NCI-H2227 (cell line): ENCODE measurements at regions not wholly inside any gene's neighbourhood (a gene's known extent, or its start where the extent isn't known, plus 50 kb on each side); places are given as distances from the start of the nearest gene placed in this dataset.

ENCODE experiments used
- DNase-seq: peaks from one replicate; lab custom pipeline; 2025; ENCODE audit not compliant: unreplicated experiment; lab: John Stamatoyannopoulos, UW

GRCh38 chr9:26574898-26575440 lies 317.6 kb downstream of the CAAP1 start:
- no peak for DNase-seq

DNA sequence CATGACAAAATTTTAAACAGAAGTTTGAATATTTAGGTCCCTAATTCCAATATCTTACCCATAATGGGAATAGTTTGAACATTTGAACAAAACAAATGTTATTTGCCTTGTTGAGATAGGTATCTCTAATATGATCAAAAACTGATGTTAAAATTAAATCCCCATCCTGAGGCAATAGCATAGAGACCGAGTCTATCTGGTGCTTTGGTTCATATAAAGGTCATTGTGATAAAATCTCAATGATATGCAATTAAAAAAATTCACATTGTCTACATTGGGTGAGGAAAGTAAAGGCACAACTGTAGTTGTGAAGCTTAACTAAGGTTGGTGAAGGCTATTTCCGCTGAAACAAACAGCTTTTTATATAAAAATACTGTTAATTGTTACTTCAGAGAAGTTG lies 318.3 kb downstream of the CAAP1 start:
- no peak for DNase-seq

GRCh38 chr9:26567976-26568375 lies 324.6 kb downstream of the CAAP1 start:
- no peak for DNase-seq

GRCh38 chr9:26566141-26566540 lies 326.5 kb downstream of the CAAP1 start:
- DNase-seq, result no peak

- no peak for DNase-seq
Observed at GRCh38 chr9:26565118-26565517, 327.5 kb downstream of the CAAP1 start.

GRCh38 chr9:26562338-26562737 lies 330.3 kb downstream of the CAAP1 start:
- no peak for DNase-seq

DNA sequence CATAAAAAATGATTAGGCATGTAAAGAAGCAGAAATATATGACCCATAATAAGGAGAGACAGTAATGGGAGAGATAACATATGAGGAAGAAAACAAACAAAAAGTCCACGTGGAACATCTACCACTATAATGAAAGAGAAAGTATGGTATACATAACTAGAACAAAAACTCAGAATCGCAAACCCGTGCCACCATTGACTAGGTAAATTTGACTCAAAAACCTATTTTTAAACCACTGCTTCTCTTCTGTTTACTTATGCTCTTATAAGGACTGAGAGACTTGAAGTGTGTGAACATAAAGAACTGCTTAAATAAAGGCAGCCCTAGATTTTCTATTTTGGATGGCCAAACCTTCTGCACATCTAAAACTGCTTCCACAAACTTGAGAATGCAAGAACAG lies 330.7 kb downstream of the CAAP1 start:
- DNase-seq, result no peak

DNA sequence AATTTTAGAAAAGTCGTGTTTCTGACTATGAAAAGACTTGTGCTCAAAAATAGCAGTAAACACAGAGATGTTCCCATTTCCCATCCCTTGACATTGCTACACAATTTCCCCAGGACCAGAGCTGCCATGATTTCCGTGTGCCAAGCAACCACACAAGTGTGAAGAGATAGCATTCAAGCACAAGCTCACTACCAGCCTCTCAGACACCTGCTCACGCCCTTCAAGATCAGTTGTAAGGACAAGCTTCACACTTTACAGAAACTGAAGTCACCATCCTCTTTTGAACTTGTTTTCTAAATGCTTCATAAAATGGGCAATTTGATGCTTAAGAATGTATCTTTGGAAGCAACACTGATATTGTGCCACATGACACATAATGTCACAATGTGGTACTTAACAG lies 333.1 kb downstream of the CAAP1 start:
- no peak for DNase-seq

DNA sequence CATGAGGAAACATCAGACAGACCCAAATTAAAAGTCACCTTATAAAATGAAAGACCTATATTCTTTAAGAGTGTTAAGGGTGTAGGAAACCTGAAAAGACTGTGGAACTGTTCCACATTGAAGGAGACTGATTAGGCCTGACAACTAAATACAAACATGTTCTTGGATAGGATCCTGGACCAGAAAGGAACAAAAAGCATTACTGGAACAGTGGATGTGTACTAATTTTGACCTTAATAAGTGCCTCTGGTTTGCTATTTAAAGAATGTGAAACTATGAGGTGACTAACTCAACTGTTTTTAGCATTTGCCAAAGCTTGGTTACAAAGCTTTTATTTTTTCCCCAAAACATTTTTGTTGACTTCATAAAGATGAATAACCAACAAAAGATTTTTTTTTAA lies 340.6 kb downstream of the CAAP1 start:
- DNase-seq, result no peak

- DNase-seq, result no peak
Observed at GRCh38 chr9:26551451-26551850, 341.2 kb downstream of the CAAP1 start.

- DNase-seq, result no peak
Observed at GRCh38 chr9:26548781-26549290, 343.8 kb downstream of the CAAP1 start.

DNA sequence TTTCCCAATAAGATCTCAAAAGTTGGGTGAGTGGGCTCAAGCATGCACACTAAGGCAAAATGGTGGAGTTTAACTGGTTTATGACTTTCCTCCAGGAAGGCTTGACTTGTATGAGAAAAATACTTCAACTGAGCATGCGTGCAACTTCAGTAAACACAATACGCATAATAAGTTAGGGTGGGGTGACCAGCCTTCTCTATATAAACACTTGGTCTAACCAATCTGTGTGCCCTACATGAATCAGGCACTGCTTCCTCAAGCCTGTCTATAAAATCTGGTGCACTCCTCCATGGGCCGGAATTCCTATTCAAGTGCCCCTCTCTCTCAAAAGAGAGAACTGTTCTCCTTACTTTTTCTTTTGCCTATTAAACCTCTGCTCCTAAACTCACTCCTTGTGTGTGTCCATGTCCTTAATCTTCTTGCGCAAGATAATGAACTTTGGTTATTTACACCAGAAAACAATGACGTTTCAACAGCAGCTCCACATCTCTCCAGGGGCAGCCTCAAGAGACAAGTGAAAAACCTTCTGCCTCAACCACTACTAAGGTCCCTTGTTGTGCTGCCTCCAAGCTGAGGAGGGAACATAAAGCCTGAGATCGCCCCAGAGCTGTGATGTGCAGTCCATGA lies 352.6 kb downstream of the CAAP1 start:
- no peak for DNase-seq

DNA sequence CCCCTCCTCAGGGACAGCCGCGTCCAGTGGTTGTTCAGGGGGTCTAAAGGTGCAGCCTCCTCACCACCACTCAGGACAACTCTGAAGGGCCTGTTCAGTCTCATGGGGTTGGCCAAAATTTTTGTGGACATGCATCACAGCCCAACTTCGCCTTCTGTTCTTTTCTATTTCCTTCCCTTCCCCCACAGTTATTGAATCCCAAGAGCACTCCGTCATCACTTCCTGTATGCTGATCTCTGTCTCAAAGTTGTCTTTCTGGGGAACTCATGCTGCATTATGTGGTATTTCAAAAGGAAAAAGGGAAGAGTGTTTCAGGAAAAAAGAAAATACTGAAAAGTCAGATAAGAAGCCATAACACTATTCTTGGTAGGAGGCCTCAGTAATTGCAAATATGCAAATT lies 355.4 kb downstream of the CAAP1 start:
- no peak for DNase-seq

- no peak for DNase-seq
Observed at GRCh38 chr9:26535151-26535550, 357.5 kb downstream of the CAAP1 start.

GRCh38 chr9:26530841-26531240 lies 361.8 kb downstream of the CAAP1 start:
- DNase-seq, result no peak

GRCh38 chr9:26527931-26528330 lies 364.7 kb downstream of the CAAP1 start:
- DNase-seq, result no peak

GRCh38 chr9:26524267-26524666 lies 368.3 kb downstream of the CAAP1 start:
- DNase-seq, result no peak

DNA sequence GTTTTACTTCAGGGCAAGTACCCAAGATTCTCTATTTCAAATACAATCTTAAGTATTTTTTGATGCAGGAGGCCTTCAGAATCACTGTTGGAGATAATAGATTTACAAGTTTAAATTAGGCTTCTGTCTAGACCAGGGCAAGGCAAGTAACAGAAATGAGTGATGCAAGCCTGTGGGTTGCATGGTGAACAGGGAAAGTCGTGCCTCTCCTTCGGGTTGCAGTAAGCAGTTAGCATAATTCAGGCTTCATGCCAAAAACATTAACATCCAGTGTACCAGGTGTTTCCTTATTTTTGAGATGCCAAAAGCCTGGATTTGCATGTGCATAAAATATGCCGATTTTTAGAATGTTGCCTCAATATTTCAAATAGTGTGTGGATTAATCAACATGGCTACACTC lies 369.0 kb downstream of the CAAP1 start:
- DNase-seq, result no peak

DNA sequence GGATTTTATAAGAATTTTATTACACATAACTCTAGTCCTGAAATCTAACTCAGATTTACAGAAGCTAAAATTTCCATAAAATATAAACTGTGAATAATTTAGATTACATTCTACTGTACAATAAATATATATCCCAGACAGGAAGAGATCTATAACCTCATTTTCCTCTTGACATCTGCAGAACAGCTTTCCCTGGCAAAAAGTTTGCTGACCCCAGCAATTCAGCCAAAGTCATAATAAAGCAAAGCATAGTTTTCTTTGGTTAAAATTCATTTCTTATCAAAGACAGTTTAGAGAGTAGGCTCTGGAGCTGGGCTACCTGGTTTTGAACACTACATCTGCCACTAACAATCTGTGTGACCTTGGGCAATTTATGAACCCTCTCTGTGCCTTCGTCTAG lies 372.5 kb downstream of the CAAP1 start:
- DNase-seq, result no peak

DNA sequence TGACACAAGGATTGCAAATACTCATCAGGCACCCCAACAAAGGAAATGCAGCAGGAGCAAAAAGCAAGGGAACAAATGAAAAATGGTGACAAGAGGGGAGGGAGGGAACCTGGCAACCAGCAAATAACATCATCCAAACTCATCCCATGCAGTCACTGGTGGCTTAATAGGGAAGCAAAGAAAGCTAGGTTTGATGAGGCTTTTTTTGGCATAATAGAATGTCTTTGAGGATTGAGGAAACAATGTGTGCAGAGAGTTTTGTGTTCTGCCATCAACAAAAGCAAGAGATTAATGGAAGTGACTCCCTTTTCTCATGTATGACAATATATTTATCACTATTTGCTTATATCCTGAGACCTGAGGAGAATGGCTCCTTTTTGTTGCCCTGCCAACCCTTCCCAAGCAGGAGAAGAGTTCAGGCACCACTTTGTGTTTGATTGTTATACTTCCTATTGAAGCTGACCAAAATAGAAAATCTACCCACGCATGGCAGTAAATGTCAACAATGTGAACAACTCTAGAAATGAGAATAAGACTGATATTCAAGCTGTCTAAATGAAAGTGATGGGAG lies 375.7 kb downstream of the CAAP1 start:
- no peak for DNase-seq

- DNase-seq, result no peak
Observed at GRCh38 chr9:26513730-26514129, 378.9 kb downstream of the CAAP1 start.

GRCh38 chr9:26510137-26510536 lies 382.5 kb downstream of the CAAP1 start:
- no peak for DNase-seq

DNA sequence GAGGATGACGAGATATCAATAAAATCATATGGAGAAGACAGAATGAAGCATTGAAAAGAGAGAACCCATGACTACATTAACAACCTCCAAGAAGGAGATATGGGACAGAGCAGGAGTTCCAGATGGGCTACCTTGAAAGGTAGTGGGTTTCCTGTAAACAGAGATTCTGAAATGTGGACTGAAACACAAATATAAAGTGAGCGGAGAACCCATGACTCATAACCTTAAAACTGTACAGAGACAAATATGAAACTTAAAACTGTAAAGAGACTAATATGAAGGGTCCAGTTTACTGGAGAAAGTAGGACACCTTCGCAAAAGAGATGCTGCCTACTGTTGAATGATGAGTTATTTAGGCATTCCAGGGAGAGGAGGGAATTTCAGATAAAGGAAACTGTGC lies 383.7 kb downstream of the CAAP1 start:
- no peak for DNase-seq
